RWPE1 (cell line): ENCODE measurements at regions not wholly inside any gene's neighbourhood (a gene's known extent, or its start where the extent isn't known, plus 50 kb on each side); places are given as distances from the start of the nearest gene placed in this dataset.
"Not testable (repeated sequence)": the region's sequence is repeated elsewhere in the genome, so short reads cannot be mapped to it uniquely, and the experiment has no call there.

ENCODE experiments used
- CTCF ChIA-PET: fragments of 350-600 bp; sonication (Branson Sonifier 250); formaldehyde crosslinking; extraction: SDS; loops from one replicate; lab custom pipeline; 2021; lab: Yijun Ruan, JAX
- POLR2A ChIA-PET: fragments of 400-600 bp; formaldehyde crosslinking; extraction: SDS; loops from one replicate; lab custom pipeline; 2020; ENCODE audit warnings: antibody characterized with exemption; ENCODE audit not compliant: low non-redundant PET; lab: Yijun Ruan, JAX
- DNase-seq: peaks from one replicate; pipeline ENCODE4 v3.0.0; 2012; ENCODE audit warnings: low spot score
- H3K27ac ChIP-seq: fragments of 450-650 bp; 2 replicates; pipeline ENCODE4 v1.5.1; 2017
- TF ChIP-seq, protein P1 (sequence below): fragments of 450-650 bp; conservative IDR thresholded peaks from 2 replicates; pipeline ENCODE4 v1.5.1; 2017; ENCODE audit warnings: low read depth, mild to moderate bottlenecking

DNA sequence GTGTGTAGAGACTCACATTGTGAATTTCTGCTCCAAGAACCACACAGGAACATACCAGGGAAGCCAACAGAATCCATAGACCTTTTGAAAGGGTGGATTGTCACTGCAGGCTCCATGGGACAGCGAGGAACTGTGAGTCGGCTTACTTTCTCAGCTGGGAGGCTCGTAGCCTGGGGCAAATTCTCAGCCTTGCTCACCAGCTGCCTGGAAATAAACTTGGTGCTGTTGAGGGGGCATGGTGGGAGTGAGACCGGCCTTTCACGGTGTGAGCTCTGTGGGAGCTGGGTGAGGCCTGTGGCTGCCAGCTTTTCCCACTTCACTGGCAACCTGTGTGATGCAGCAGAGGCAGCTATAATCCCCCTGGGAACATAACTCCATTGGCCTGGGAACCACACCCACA is 146.6 kb upstream of the P2RY1 start:
- TF ChIP-seq, protein P1, sequence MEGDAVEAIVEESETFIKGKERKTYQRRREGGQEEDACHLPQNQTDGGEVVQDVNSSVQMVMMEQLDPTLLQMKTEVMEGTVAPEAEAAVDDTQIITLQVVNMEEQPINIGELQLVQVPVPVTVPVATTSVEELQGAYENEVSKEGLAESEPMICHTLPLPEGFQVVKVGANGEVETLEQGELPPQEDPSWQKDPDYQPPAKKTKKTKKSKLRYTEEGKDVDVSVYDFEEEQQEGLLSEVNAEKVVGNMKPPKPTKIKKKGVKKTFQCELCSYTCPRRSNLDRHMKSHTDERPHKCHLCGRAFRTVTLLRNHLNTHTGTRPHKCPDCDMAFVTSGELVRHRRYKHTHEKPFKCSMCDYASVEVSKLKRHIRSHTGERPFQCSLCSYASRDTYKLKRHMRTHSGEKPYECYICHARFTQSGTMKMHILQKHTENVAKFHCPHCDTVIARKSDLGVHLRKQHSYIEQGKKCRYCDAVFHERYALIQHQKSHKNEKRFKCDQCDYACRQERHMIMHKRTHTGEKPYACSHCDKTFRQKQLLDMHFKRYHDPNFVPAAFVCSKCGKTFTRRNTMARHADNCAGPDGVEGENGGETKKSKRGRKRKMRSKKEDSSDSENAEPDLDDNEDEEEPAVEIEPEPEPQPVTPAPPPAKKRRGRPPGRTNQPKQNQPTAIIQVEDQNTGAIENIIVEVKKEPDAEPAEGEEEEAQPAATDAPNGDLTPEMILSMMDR = no peak
- DNase-seq = no peak
- POLR2A ChIA-PET = no interaction called here
- H3K27ac ChIP-seq = no peak overlapping the region
- CTCF ChIA-PET = no interaction called here

DNA sequence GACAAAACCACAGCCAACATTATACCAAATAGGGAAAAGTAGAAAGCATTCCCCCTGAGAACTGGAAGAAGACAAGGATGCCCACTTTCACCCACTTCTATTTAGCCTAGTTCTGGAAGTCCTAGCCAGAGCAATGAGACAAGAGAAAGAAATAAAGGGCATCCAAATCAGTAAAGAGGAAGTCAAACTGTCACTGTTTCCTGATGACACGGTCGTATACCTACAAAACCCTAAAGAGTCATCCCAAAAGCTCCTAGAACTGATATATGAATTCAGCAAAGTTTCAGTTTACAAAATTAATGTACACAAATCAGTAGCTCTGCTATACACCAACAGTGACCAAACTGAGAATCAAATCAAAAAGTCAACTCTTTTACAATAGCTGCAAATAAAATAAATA is 142.6 kb upstream of the P2RY1 start:
- DNase-seq, CTCF ChIA-PET, POLR2A ChIA-PET, H3K27ac ChIP-seq: not testable (repeated sequence)

DNA sequence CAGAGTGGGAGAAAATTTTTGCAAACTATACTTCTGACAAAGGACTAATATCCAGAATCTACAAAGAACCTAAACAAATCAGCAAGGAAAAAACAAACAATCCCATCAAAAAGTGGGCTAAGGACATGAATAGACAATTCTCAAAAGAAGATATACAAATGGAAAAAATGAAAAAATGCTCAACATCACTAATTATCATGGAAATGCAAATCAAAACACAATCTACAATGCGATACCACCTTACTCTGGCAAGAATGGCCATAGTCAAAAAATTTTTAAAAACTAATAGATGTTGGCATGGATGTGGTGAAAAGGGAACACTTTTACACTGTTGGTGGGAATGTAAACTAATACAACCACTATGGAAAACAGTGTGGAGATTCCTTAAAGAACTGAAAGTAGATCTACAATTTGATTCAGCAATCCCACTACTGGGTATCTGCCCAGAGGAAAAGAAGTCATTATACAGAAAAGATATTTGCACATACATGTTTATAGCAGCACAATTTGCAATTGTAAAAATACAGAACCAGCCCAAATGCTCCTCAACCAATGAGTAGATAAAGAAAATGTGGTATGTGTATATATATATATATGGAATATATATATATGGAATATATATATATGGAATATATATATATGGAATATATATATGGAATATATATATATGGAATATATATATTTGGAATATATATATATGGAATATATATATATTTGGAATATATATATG is 141.2 kb upstream of the P2RY1 start:
- CTCF ChIA-PET, DNase-seq, POLR2A ChIA-PET, H3K27ac ChIP-seq: not testable (repeated sequence)

DNA sequence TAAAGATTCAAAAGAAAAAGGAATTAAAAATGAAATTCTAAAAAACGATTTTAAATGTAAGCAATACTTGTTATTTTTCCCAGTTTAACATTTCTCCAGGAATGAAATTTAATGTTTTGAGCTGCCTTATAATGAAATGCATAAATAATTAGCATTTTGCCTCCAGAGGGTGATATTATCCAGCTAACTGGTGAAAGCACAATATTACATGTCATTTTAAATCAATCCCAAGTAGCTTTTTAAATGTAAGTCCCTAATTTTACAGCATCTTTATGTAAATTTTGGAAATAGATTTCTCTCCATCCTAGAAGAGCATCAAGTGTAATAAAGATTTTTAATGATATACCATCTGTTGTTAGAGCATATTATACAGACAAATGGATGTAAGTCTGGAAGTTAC is 139.1 kb upstream of the P2RY1 start:
- no peak for DNase-seq
- ChIA-PET POLR2A (no interaction called here), CTCF (no interaction called here)
- H3K27ac ChIP-seq = no peak overlapping the region
- TF ChIP-seq, protein P1 = no peak

DNA sequence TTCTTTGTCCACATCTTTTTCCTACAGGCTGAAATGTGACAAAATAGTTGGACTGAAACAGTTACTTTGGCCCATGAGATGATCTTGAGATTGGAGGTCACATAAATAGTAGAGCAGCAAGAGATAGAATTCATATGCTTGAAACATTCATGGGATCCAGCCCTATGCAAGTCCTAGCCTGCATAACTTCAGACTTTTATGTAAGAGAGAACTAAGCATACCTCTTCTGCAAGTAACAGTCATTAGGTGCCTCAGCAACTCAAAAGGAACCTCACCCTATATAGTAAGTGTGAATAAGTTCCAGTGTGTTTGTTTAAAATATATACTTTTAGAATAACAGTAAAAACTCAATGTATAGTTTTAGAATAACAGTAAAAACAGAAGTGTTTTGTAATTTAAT is 138.0 kb upstream of the P2RY1 start:
- POLR2A ChIA-PET = no interaction called here
- TF ChIP-seq, protein P1 = no peak
- CTCF ChIA-PET = no interaction called here
- no peak for DNase-seq
- no peak overlapping the region for H3K27ac ChIP-seq

DNA sequence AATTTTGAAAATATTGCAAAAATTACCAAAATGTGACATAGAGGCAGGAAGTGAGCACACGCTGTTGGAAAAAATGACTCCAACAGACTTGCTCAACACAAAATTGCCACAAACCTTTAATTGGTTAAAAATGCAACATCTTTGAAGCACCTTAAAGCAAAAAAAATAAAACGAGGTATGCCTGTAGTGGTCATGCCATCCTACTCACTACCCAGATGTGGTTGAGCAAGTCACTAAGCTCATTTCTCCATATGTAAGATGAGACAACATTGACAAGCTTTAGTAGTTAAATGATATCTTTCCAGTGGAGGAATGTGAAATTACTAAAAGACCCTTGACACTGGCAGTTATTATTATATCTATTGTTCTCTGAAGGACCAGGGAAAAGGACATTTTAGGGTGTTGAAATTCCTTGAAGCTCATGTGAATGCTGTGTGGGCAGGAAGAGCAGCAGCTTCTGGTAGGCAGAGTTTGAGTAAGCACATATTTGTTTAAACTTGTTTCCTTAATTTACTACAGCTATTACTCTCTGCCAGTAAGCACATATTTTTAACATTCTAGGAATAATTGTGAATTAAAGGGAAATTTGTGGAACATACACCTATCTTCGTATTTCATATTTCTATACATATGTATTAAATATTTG is 131.6 kb upstream of the P2RY1 start:
- CTCF ChIA-PET = no interaction called here
- POLR2A ChIA-PET = no interaction called here
- TF ChIP-seq, protein P1 = no peak
- H3K27ac ChIP-seq = no peak overlapping the region
- no peak for DNase-seq

DNA sequence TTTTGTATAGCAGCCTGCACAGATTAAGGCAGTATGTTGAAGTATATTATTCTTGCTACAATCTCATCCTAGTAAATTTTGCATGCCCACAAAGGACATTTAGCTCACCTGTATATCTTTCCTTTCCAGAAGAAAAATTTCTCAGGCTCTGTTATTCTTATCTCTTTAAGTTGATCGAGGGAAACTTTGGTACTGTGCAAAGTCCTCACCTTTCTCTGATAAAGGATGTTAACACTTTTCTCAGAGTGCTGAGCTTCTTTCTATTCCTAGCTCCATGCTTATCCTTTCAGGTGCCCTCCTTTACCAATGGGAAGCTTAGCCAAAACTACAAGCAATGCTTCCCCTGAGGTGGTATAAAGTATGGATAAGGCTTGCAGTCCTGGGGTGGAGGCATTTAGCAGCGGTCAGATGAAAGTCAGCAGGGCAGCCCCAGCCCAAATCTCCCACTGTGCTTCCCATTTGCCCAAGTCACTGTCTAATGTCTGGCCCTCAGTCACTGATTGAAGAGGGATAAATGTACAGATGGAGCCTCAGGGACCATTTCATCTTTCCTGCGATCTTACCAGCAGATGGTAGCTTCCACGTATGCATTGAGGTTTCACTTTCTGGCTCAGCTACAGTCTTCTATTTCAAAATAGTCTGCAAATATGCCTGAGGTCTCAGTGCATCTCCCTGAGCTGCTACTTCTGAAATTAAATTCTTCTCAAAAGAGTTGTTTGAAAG is 127.8 kb upstream of the P2RY1 start:
- DNase-seq = no peak
- POLR2A ChIA-PET = no interaction called here
- H3K27ac ChIP-seq = no peak overlapping the region
- CTCF ChIA-PET = interaction anchor here (0.6 to 0.7 kb wide), 2 partner anchors 224 to 1401 kb away, joined by 3 read pairs; no protein-coding TSS in a partner anchor
- TF ChIP-seq, protein P1 = no peak
